Cardiac fibroblast (primary cell): ENCODE measurements at regions not wholly inside any gene's neighbourhood (a gene's known extent, or its start where the extent isn't known, plus 50 kb on each side); places are given as distances from the start of the nearest gene placed in this dataset.

Experiments used
- DNase-seq, 2 donors: peaks; one replicate each; pipeline versions ENCODE4 v3.0.0 to v3.0.0-alpha.2; 2010; ENCODE audit warnings: low read depth in 2 of 2
- H3K4me3 ChIP-seq, 2 donors: replicated peaks in 1 of 2; 1 replicate in 1 of 2; 2 replicates in 1 of 2; pipeline ENCODE4 v1.5.1; 2011; ENCODE audit warnings: low read depth in 2 of 2, low read length in 2 of 2, mild to moderate bottlenecking in 2 of 2, moderate library complexity in 1 of 2
- CTCF ChIP-seq: IDR thresholded peaks from one replicate; pipeline ENCODE4 v1.5.1; 2011; ENCODE audit warnings: low read depth, mild to moderate bottlenecking, low read length, inconsistent platforms

GRCh38 chr1:55535724-55536544 lies 320.8 kb upstream of the USP24 start:
- H3K4me3 ChIP-seq = no peak overlapping the region
- no peak for TF ChIP-seq CTCF
- DNase-seq = no peak

GRCh38 chr1:55534565-55535121 lies 319.5 kb upstream of the USP24 start:
- TF ChIP-seq CTCF = no peak
- DNase-seq = no peak
- no peak overlapping the region for H3K4me3 ChIP-seq

- TF ChIP-seq CTCF = no peak
Observed at GRCh38 chr1:55531644-55532043, 316.5 kb upstream of the USP24 start.

GRCh38 chr1:55530749-55531478 lies 315.8 kb upstream of the USP24 start:
- no peak for DNase-seq
- no peak overlapping the region for H3K4me3 ChIP-seq
- no peak for TF ChIP-seq CTCF

More at GRCh38 chr1:55531644-55532043, 316.5 kb upstream of the USP24 start:
- peak in 1 of 2 donors; percentile 60 for DNase-seq
- H3K4me3 ChIP-seq = no peak overlapping the region

- H3K4me3 ChIP-seq = no peak overlapping the region
- DNase-seq = no peak
- TF ChIP-seq CTCF = no peak
Observed at GRCh38 chr1:55529017-55529416, 313.9 kb upstream of the USP24 start.

GRCh38 chr1:55527831-55528230 lies 312.7 kb upstream of the USP24 start:
- DNase-seq = no peak
- TF ChIP-seq CTCF = no peak
- H3K4me3 ChIP-seq = no peak overlapping the region
